Hindlimb muscle (tissue), 1 donor: ENCODE measurements at regions not wholly inside any gene's neighbourhood (a gene's known extent, or its start where the extent isn't known, plus 50 kb on each side); places are given as distances from the start of the nearest gene placed in this dataset.
"Not testable (repeated sequence)": the region's sequence is repeated elsewhere in the genome, so short reads cannot be mapped to it uniquely, and the experiment has no call there.

ENCODE experiments used
- DNase-seq: peaks from one replicate; pipeline ENCODE4 v3.0.0-alpha.2; 2013

DNA sequence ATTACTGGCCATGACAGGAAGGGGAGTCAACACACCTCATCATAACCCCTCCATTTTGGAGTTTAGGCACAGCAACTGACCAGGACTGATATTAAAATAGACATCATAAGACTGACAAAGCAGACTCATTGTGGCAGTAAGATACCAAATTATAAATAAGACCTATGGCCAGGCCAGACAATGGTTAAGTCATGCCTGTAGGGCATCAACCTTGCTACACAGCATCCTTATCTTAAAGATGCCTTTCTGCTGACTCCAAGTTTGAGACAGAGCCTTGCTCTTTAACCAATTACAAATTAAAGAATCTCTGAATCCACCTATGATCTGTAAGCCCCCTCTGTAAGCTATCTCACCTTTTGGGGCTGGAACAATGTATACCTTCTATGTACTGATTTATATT, 65.5 kb downstream of the VCX2 start:
- DNase-seq: no peak

DNA sequence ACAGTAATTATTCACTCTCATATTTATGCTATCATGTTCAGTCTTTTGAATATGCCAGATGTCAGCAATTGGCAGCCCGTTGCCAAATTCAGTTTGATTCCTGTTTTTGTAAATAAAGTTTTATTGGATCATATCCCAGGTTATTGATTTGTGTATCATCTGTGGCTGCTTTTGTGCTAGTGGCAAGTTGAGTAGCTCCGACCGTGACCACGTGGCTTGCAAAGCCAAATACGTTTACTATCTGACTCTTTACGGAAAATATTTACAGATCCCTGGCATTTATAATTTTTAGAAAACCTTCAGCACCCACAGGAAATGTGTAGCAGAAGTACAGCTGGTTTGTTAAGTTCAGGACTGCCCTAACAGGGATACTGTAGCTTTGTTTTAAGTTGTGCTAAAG, 67.4 kb downstream of the VCX2 start:
- no peak for DNase-seq

DNA sequence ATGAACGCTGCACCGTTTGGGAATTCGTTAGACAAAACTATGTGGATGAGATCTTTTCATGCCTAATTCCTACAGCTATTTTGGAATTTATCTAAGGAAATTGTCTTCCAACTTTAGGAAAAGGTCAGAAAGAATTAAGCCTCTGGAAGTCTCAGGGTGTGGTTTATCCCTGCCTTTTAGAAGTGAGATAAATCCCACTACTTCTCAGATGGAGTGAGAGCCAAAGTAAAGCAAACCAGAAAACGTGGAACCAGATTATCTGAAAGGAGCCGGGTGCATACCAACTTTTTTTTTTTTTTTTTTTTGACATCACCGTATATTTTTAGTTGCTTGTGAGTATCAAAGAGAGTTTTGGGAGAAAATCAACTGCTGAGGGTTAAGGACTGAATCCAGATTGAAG, 79.6 kb downstream of the VCX2 start:
- no peak for DNase-seq

DNA sequence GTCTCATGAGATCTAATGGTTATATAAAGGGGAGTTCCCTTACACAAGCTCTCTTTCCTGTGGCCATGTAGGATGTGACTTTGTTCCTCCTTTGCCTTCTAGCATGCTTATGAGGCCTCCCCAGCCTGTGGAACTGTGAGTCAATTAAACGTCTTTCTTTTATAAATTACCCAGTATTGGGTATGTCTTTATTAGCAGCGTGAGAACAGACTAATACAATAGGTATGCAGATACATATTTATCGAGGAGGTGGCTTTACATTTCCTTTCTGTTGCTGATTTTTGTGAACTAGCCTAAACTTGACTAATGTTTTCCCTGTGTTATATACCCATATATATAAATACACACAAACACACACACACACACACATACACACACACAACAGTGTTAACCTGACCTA, 80.2 kb downstream of the VCX2 start:
- DNase-seq: no peak

DNA sequence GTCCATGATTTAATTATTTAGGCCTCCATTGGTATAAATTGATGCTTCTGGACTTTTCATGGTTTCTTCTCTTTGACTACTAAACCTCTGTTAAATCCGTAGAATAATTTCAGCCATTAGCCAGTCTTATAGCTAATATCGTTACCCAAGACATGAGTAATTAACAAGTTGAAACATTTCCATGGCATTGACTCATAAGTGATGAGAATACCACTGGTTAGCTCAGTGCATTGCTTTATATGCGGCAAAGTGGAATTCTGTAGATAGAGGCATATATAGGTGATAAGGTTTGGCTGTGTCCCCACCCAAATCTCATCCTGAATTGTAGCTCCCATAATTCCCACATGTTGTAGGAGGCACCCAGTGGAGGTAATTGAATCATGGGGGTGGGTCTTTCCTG, 80.6 kb downstream of the VCX2 start:
- DNase-seq: no peak

DNA sequence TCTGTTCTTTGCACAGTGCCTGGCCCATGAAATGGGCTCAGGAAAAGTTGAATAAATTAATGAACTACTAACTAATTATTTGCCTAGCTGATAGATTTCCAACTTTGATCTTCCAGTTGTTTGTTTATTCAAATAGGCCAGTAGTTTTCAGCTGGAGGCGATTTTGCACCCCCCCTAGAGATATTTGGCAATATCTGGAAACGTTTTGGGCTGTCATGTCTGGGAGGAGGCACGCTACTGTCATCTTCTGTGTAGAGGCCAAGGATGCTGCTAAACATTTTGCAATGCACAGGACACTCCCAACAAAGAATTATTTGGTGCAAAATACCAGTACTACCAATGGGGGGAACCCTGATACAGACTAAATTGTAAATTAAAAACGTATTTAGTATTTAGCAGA, 81.9 kb downstream of the VCX2 start:
- no peak for DNase-seq

DNA sequence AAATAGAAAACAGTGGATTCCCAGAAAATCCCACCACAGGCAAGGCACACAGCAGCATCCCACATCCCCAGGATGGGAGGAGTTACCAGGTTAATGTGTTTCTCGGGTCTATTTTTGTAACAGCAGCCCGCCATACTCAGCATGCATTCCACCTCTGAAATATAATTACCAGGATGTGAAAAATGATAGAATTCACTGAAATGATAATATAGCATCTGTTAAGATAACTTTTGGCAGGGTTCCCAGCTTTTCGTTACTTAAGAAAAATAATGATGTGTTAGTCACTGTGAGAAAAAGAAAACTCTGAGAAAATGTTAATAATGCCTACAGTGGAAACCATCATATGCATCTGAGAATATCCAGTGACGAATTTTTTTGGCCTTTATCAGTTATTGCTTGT, 87.1 kb downstream of the VCX2 start:
- DNase-seq: no peak

DNA sequence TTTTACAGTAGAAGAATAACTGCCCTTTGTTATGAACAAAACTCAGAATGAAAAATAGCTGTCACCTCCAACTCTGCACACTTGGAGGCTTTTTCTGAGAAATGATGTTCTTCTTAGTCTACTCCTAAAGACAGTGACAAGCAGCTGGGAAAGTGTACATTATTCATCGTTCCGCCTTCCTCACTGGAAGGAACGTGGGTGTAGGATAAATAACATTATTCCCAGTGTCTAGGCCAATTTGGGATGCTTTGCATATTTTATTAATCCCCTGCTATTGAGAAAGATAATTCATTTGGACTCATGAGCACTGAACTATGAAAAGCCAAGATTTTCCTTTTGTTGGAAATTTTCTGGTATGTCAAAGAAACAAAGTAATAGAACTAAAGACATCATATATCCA, 87.8 kb downstream of the VCX2 start:
- no peak for DNase-seq

DNA sequence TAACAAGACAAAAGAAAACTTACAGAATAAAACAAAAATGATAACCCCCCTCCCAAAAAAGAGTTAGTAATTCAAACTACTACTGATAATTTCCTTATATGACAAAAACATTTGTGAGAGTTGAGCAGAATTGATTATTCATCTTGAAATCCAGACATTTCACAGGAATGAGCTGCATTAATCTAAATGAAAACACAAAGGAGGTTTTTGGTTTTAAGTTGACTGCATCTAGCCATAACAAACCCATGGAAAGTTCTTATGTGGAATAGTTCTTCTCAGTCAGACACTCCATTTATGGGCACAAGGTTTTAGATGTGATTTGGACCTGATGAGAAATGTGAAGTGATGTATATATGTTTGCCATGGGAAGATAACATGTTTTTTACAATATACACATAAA, 95.4 kb downstream of the VCX2 start:
- DNase-seq: no peak

DNA sequence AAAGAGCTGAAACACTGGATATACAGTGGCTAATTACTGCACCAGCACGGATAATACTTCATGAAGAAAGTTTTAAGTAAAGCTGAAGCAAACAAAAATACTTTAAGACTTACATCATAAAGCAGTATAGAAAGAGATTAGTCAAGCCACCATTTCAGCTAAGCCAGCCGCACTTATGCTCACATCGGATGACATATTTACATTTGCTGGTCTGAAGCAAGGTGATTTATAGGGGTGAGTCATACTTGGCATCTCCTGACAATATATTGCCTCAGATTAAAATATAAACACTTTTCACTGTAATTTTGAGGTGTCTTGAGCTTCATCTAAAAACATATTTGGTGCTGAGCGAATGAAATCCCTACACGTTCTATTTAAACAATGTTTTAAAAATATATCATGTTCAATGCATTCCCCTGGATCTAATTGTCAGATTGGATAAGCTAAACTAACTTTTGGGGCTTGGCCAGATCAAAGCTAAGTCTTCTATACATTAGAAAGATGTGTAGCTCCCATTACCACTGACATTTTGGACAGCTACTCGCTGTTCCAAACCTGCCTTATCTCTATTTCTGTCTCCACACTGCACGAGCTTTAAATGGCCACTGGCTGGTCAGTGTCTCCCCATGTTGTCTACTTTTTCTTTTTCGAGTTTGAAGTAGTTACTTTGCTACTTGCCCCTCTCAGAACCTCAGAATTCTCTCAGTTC, 103.2 kb downstream of the VCX2 start:
- no peak for DNase-seq

DNA sequence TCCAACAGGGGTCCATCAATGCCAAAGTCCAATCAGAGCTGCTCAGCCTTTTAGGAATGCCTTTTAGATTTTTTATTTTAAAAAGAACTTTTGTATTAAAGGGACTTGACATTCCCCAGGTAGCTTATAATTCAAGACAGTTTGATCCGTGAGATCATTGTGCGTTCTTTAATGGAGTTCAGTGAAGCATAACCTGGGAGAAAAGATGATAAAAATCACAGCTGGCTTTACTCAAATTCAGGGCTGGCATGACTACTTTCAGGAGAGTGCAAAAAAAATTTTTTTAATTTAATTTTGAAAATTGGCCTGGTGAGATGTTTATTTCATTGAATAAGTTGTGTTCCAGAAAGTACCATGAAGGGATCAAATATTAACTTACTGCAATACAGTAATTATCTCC, 118.2 kb downstream of the VCX2 start:
- no peak for DNase-seq

DNA sequence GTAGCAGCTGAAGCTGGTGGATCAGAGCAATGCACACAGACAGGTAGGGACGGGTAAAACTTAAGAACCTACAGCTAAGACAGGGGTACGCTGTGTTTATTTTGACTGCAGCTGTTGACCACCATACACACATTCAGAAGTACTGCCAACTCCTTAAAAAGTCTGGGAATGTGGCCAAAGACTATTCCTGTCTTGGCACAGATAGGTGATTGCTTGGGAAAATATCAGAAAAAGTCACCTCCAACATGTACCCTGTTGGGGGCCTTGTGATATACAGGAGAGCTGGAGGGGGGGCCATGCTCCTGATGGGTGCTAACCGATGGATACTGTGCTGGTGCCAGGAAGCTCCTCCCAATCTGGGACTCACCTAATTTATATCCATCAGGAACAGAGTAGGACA, 121.2 kb downstream of the VCX2 start:
- no peak for DNase-seq

DNA sequence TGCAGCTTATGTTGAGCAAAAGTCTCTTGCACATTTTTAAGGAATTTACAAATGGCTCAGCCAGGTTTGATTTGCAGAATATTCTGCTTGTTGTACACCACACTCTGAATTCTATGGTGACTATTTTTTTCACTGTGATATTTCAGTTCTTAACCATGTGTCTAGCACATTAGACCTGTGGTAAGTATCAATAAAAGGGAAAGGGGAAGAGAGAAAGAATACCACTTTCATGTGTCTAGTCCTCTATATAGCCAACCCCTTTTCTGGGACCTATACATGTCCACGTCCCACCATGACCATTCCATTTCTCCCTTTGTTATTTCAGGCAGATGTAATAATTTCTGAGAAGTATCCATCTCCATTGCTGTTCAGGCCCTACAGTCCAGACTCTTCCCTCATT, 121.3 kb upstream of the PNPLA4 start:
- no peak for DNase-seq

DNA sequence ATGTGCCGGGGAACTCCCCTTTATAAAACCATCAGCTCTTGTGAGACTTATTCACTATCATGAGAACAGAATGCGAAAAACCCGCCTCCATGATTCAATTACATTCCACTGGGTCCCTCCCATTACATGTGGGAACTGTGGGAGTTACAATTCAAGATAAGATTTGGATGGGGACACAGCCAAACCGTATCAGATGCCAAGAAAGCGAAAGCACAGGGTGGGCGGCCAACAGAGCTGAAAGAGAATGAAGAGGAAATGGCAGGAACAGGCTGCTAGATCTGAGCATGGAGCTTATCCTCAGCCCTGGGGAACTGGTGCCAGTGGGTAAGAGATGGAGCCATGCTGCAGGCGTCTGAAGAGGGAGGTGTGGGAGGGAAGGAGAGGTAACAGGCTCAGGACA, 117.7 kb upstream of the PNPLA4 start:
- no peak for DNase-seq

DNA sequence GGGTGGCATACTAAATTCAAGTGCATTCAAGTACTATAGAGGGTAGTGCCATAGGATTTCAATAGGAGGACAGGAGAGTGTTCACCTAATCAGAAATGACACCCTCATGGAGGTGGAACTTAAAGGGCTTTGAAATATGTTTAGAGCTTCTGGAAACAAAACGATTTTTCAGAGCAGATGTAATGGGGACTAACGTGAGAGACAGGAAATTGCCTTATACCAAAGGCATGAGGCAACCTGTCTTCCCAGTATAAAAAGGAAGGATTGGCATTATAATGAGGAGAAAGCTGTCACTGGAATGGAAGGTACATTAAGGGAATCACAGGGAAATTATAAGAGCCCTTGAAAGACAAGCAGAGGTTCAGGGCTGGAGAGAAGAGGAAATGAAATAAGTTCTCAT, 116.3 kb upstream of the PNPLA4 start:
- no peak for DNase-seq

DNA sequence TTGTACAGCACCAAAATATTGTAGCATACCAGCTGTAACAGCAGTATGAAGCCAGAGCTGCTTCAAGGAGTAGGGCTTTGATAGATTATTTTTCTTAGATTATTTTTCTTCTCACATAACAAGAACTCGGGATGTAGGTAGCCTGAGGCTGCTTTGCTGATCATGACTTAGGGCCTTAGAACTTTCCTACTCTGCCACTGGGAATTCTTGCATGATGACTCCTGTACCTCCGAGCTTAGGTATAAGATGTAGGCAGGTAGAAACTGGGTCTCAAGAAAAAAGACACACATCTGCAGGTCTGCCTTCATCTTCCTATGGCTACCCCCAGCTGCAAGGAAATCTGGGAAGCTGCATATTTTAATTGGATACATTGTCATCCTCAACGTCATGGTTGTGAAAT, 115.9 kb upstream of the PNPLA4 start:
- no peak for DNase-seq

DNA sequence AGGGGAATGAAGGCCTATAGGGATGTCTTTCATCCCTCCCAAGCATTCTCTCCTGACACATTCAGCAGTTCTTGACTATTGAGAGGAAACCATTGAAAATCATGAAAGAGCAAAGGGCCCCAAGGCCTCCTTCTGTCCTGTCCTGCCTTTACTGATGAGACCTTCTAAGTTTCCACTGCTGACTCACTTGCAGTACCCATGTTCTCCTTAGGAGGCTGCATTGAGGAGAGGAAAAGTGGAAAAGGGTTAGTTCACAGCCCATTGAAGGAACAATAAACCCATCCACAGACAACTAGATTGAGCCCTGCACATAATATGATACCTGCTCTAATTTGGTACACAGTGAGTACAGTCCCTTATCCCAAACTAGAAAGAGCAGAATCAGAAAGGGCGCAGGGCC, 115.1 kb upstream of the PNPLA4 start:
- DNase-seq: no peak

DNA sequence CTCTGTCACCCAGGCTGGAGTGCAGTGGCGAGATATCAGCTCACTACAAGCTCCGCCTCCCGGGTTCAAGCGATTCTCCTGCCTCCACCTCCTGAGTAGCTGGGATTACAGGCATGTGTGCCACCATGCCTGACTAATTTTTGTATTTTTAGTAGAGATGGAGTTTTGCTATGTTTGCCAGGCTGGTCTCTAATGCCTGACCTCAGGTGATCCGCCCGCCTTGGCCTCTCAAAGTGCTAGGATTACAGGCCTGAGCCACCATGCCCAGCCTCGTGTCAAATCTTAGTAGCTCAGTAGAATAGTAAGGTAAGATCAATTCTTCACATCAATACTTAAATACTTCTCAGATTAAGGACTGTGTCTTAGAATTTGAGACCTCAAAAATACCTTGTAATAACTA, 112.5 kb upstream of the PNPLA4 start:
- DNase-seq: not testable (repeated sequence)

DNA sequence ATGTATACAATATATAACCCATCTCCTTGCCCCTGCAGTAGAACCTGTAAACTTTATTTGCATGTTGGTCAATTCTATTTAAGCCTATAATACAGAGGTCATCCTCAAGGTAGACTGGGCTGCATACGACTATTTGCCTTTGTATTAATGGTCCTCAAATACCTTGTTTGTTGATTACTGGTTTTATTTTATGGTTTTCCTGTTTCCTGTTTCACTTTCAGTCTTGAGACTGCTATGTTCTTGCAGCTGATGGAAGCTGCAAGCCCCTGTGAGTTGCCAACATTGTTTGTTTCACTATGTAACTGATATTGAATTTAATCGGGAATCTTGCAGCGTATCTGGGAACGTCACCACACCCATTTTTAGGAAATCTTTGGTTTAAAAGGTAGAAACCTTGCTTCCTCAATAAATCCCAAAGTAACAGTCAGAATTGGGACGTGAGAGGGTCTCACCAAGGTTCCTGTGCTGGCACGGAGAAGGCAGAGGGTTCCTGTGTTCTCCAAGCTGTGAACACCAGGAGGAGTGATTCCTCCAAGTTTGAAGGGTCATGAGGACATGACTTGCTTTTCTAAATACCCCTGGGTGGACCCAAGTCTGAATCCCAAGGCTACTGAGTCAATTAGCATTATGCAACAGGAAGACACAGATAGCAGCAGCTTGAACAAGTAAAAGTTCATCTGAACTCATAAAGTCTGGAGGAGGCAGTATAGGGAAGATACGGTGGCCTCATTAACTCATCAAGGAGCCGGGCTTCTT, 110.6 kb upstream of the PNPLA4 start:
- DNase-seq: no peak

DNA sequence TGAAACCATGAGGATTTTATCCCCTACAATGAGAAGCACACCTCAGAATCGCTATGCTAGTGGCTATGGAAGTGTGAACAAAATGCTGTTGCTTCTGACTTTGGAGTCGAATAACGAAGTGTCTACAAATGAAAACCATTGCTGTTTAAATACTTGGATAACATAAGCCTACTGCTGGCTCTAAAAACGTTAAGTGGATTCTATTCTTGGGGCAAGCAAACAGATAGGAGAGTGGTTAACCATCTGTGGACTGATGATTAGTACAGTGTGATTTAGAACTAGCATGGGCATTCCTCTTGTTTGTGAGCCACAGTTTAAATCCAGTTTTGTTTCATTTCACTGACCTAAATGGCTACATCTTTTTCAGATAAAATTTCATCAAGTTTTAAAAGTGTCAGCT, 109.7 kb upstream of the PNPLA4 start:
- no peak for DNase-seq

DNA sequence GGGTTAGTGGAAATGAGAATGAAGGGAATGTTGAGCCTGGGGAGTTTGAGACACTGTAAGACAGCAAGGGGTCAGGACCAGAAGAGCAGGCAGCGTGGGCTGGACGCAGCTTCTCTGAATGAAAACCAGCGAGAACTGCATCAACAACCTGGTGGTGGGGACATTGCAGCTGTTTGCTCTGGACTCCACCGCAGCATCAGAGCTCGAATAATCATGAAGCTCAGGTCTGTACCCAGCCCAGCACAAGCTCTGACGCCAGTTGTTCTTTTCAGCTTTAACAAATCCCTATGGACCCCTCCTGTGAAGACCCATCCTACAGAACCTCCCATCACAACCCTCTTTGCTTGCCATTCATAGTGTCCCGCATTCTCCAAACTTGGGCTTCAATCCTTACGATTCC, 106.8 kb upstream of the PNPLA4 start:
- no peak for DNase-seq

DNA sequence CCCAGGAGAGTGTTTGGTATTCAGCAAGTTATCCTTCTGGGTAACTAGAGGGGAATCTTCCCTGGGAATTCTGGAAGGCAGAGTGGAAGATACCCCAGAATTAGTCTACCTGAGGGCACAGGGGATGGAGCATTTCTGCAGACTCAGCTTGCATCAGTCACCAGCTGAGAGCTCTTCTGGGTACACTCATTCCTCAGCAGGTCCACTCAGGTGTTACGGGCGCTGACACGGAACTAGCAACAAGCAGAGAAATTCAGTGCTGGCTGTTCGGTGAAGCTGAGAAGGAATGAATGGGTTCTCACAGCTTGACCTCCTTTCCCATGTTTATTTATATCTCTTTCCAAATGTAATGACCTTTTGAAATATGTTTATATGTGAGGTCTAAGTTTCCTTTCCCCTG, 106.0 kb upstream of the PNPLA4 start:
- DNase-seq: no peak

DNA sequence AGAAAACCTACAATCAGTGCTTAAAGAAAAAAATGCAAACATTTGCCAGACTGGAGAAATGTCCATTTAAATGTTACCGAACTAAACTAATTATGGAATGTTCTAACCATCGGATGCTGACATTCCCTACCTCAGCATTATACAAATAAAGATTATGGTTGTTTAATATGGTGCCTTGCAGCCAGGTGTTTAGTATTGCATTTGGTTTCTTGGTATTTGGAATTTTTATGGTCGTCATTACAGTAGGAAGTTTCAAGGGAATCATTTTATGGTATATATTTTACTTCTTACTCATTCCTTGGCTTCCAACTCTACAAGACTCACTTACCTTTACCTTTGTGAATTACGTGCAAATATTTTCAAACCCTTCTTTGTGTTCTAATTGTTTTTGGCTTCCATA, 103.1 kb upstream of the PNPLA4 start:
- no peak for DNase-seq

DNA sequence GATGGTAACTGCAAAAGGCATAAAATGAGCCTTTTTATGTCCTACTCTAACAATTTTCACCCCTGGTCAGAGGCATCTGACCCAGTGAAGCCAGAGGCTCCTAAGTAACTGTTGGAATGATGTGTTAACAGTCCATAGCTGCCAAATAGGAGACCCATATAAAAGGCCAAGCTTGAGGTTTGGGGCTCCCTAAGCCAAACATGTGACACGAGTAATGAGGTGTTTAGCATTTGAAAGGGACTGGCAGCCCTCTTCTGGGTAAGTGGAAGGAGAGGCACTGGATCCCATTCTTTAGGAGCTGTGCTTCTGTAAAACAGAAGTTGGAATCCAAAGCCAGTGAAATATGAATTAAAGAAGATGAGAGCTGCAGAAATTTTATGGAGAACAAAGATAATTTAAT, 100.6 kb upstream of the PNPLA4 start:
- no peak for DNase-seq

DNA sequence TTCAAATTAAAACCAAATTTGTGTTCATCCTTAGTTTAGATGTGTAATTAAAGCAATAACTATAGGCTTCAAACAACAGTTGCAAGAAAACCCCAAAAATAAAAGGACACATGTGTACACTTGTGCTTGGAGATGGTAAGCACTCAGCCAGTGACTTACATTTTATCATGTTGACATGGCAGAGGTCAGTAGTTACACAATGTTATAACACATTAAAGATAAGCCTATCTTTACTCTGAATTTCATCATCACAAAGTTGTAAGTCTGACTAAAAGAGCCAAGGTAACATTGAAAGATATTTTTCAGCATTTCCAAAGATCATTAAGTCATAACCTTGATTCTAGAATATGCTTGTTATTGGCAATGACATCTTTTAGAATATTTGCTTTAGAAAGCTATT, 98.5 kb upstream of the PNPLA4 start:
- DNase-seq: no peak
